A549 (cell line): ENCODE measurements at regions not wholly inside any gene's neighbourhood (a gene's known extent, or its start where the extent isn't known, plus 50 kb on each side); places are given as distances from the start of the nearest gene placed in this dataset.

Experiments used
- ATAC-seq, 2 experiments: fragments of 200-7000 bp in 1 of 2; fragments of >200 bp in 1 of 2; cut with Nextera tagmentation in 1 of 2; cut with Tn5 transposase in 1 of 2; 3 replicates each; pipeline versions ENCODE4 v1.8.0 to v1.9.1; 2018 to 2020; ENCODE audit warnings: mild to moderate bottlenecking in 1 of 2, moderate library complexity in 1 of 2
- CTCF ChIA-PET: fragments of 300-600 bp; sonication (Branson Sonifier 250); formaldehyde crosslinking; extraction: SDS; loops from one replicate; lab custom pipeline; 2021; ENCODE audit warnings: antibody characterized with exemption, inconsistent platforms; lab: Yijun Ruan, JAX
- POLR2A ChIA-PET: fragments of 350-600 bp; formaldehyde crosslinking; extraction: SDS; loops from one replicate; lab custom pipeline; 2021; ENCODE audit warnings: antibody characterized with exemption, inconsistent platforms; lab: Yijun Ruan, JAX
- DNase-seq, 2 experiments: peaks; one replicate each; pipeline versions ENCODE4 v3.0.0 to v3.0.0-alpha.2; 2011 to 2016; ENCODE audit warnings: low read depth in 1 of 2, low spot score in 1 of 2
- FAIRE-seq: peaks from 2 replicates; lab custom pipeline; 2011; peaks lifted over from hg19 to GRCh38; lab: Jason Lieb, UNC
- H3K27ac ChIP-seq, 2 experiments: fragments of >200 bp; sonication (Bioruptor Twin); formaldehyde crosslinking; 3 replicates each; pipeline ENCODE4 v1.5.1; 2016 to 2017
- H3K4me1 ChIP-seq: fragments of >200 bp; sonication (Bioruptor Twin); formaldehyde crosslinking; 3 replicates; pipeline ENCODE4 v1.6.1; 2016
- H3K4me2 ChIP-seq: fragments of >200 bp; sonication (Bioruptor Twin); formaldehyde crosslinking; 3 replicates; pipeline ENCODE4 v1.6.1; 2016
- H3K4me3 ChIP-seq: fragments of >200 bp; sonication (Bioruptor Twin); formaldehyde crosslinking; 3 replicates; pipeline ENCODE4 v1.5.1; 2016
- H3K9me3 ChIP-seq: fragments of >200 bp; sonication (Bioruptor Twin); formaldehyde crosslinking; 3 replicates; pipeline ENCODE4 v1.6.1; 2016
- CEBPB ChIP-seq, 2 experiments: fragments of >200 bp in 1 of 2; sonication (Bioruptor Twin) in 1 of 2; formaldehyde crosslinking in 1 of 2; IDR thresholded peaks; 2 replicates each; pipeline ENCODE4 v1.6.1; 2012 to 2016
- HOXA7 ChIP-seq: fragments of 250-450 bp; sonication (Bioruptor Pico); IDR thresholded peaks from 2 replicates; pipeline ENCODE4 v1.5.0; 2020; ENCODE audit warnings: mild to moderate bottlenecking, moderate library complexity
- MAZ ChIP-seq: fragments of 150-350 bp; IDR thresholded peaks from 2 replicates; pipeline ENCODE4 v1.6.1; 2014; ENCODE audit warnings: antibody characterized with exemption, low read depth, low read length, borderline replicate concordance
- NPAS2 ChIP-seq: fragments of 250-450 bp; sonication (Bioruptor Pico); IDR thresholded peaks from 2 replicates; pipeline ENCODE4 v1.8.0; 2022; ENCODE audit warnings: mild to moderate bottlenecking, moderate library complexity, borderline replicate concordance
- ZNF302 ChIP-seq: fragments of 250-450 bp; sonication (Bioruptor Pico); IDR thresholded peaks from 2 replicates; pipeline ENCODE4 v1.9.0; 2021; ENCODE audit warnings: inconsistent platforms, mild to moderate bottlenecking, moderate library complexity
- WGBS: methylation state at CpG from one replicate; pipeline ENCODE4 v1.1.6; 2017; ENCODE audit errors: missing lambda C conversion rate; 5-methylcytosine and 5-hydroxymethylcytosine counted together
- TF ChIP-seq, protein P1 (sequence below): IDR thresholded peaks from 2 replicates; pipeline ENCODE4 v1.6.1; 2012; ENCODE audit warnings: low read depth, borderline replicate concordance

DNA sequence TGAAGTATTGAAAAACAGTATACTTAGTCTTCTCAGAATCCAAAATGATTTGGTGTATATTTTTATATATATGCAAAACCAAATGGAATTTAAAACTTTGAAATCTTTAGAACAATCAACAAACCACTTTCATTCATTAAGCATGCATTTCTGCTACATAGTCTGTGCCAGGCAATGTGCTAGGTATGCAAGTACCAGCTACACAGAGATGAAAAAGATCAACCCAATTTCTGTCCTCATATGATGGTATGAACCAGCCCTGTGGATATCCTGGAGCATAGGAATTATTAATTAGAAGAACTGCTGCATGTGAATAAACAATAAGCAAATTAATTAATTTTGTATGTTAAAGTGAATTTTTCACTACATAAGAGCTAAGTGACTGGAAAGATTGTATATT, 51.2 kb upstream of the RTN4 start:
- H3K27ac ChIP-seq: peak overlapping the region; percentile 78 to 82; a peak in 5 of 6 replicates
- no peaks in the 10 kb centered on the region for H3K9me3 ChIP-seq
- FAIRE-seq: no peak
- H3K4me3 ChIP-seq: no peak overlapping the region
- ATAC-seq: no peak
- H3K4me1 ChIP-seq: peaks cover 65% of the 10 kb centered on the region
- no peak for DNase-seq
- peak overlapping the region; percentile 40; the same call in 2 of the 3 replicates for H3K4me2 ChIP-seq
- TF ChIP-seq NPAS2 (CRISPR knock-in tag): no peak
- no peak for TF ChIP-seq CEBPB (IDR thresholded peaks at IDR 0.05)
- no peak for TF ChIP-seq ZNF302 (CRISPR knock-in tag)
- no peak for TF ChIP-seq MAZ
- TF ChIP-seq, protein P1, sequence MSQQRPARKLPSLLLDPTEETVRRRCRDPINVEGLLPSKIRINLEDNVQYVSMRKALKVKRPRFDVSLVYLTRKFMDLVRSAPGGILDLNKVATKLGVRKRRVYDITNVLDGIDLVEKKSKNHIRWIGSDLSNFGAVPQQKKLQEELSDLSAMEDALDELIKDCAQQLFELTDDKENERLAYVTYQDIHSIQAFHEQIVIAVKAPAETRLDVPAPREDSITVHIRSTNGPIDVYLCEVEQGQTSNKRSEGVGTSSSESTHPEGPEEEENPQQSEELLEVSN: no peak
- ChIA-PET CTCF (interaction anchor here (1.2 to 1.7 kb wide), 3 partner anchors 31 to 67 kb away, joined by 3 to 5 read pairs (median 3); no protein-coding TSS in a partner anchor), POLR2A (interaction anchor here (0.6 to 1.2 kb wide), 2 partner anchors 9 to 51 kb away, joined by 3 read pairs; partner anchors contain the start of gene RTN4)

DNA sequence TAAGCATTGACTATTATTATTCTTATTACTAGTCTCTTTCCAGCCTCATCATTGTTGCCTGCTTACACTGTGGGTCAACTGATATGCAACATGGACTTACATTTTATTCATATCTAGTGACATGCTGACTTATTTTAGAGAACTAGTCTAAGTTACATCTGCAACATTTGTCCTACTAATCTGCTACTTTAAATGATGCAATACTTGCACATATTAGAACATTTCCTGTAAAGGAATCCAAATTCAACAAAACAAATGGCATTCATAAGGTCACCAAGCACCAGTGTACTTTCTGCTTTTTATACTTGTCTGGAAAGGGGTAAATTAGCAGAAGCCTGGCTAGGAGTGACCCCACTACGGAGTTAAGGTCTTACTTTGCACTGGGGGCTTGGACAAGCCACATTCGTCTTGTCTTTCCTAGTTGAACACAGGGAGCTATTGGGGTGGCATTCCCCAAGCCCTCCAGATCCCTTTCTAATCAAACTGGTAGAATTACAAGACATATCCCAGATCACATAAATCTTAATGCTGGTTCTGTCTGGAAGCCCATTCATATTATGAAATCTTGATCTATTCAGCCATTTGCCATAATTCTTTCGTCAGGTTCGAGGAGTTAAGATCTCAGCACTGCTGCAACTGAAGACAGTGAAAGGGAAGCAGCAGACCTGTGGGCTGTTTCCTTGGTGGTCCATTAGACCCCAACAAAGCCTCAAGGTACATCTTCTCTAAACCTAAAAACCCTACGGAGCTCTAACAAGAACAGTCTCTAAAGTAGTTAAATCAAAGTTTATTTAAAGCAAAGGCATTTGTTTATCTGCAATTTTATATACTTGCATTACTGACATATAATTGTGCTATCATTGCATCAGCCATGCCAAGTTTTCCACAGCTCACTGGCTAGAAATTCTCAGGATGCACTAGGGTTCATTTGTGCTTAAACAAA, 49.9 kb upstream of the RTN4 start:
- POLR2A ChIA-PET: interaction anchor here (1.3 kb wide), 1 partner anchor 49 kb away, joined by 4 read pairs; the partner anchor contains the start of gene RTN4
- TF ChIP-seq CEBPB (IDR thresholded peaks at IDR 0.05) (peak; percentile 81 to 83), HOXA7 (no peak)
- TF ChIP-seq, all 56 proteins: peak for 1
- CTCF ChIA-PET: interaction anchor here (0.7 to 1.7 kb wide), 5 partner anchors 12 to 201 kb away, joined by 3 to 6 read pairs (median 4); no protein-coding TSS in a partner anchor
- no peak overlapping the region for H3K4me3 ChIP-seq
- ATAC-seq (peak in 1 of 2 experiments; percentile 26; a peak in 3 of 6 replicates), DNase-seq (peak in 1 of 2 experiments; percentile 28), FAIRE-seq (no peak)
- peak overlapping the region; percentile 82 to 88 for H3K27ac ChIP-seq
- no peaks in the 10 kb centered on the region for H3K9me3 ChIP-seq
- peak overlapping the region; percentile 64 for H3K4me2 ChIP-seq
- WGBS: 53% methylated on average over 5 of the region's 5 CpGs
- H3K4me1 ChIP-seq: peaks cover 58% of the 10 kb centered on the region
